Panc1 (cell line): ENCODE measurements at regions not wholly inside any gene's neighbourhood (a gene's known extent, or its start where the extent isn't known, plus 50 kb on each side); places are given as distances from the start of the nearest gene placed in this dataset.

Source experiments
- ATAC-seq: fragments of 200-7000 bp; cut with Tn5 transposase; 2 replicates; pipeline ENCODE4 v1.9.1; 2020; ENCODE audit warnings: mild to moderate bottlenecking, moderate library complexity
- BruUV-seq: library from RNA; stranded (reverse); fragments of 400-500 nt; replicated peaks from 2 replicates; lab custom pipeline; 2021; lab: Mats Ljungman, UMichigan
- CTCF ChIA-PET: fragments of 300-600 bp; sonication (Branson Sonifier 250); formaldehyde crosslinking; loops from one replicate; lab custom pipeline; 2022; ENCODE audit warnings: antibody characterized with exemption; lab: Charles Lee
- POLR2A ChIA-PET: fragments of 300-600 bp; sonication (Branson Sonifier 250); formaldehyde crosslinking; loops from one replicate; lab custom pipeline; 2022; ENCODE audit warnings: antibody characterized with exemption; lab: Charles Lee
- DNase-seq: peaks from one replicate; pipeline ENCODE4 v3.0.0-alpha.2; 2010; ENCODE audit warnings: low read depth, low spot score
- H3K27ac ChIP-seq: 2 replicates; pipeline ENCODE4 v1.5.1; 2011; ENCODE audit warnings: mild to moderate bottlenecking, low read length, inconsistent platforms
- H3K27me3 ChIP-seq: fragments of 200-500 bp; sonication (Bioruptor generic); 2 replicates; pipeline ENCODE4 v1.6.0; 2014; ENCODE audit warnings: low read length, inconsistent platforms; ENCODE audit not compliant: control insufficient read depth, insufficient read depth
- H3K36me3 ChIP-seq: fragments of 200-500 bp; sonication (Bioruptor generic); 2 replicates; pipeline ENCODE4 v1.5.1; 2014; ENCODE audit warnings: inconsistent platforms, mild to moderate bottlenecking, low read length, moderate library complexity; ENCODE audit not compliant: control insufficient read depth, insufficient read depth
- H3K4me1 ChIP-seq: 2 replicates; pipeline ENCODE4 v1.5.1; 2011; ENCODE audit warnings: inconsistent platforms, mild to moderate bottlenecking, low read length, moderate library complexity; ENCODE audit not compliant: control insufficient read depth, insufficient read depth
- H3K4me3 ChIP-seq, 2 experiments: 2 replicates each; pipeline ENCODE4 v1.5.1; 2011 to 2012; ENCODE audit warnings: low read depth in 2 of 2, low read length in 2 of 2, mild to moderate bottlenecking in 2 of 2, inconsistent platforms in 1 of 2, moderate library complexity in 1 of 2
- H3K9me3 ChIP-seq: fragments of 200-500 bp; sonication (Bioruptor generic); 2 replicates; pipeline ENCODE4 v1.5.1; 2014; ENCODE audit warnings: low read depth, mild to moderate bottlenecking, inconsistent platforms, low read length, moderate library complexity; ENCODE audit not compliant: control insufficient read depth, insufficient read depth
- CTCF ChIP-seq: fragments of 450-650 bp; IDR thresholded peaks from 2 replicates; pipeline ENCODE4 v1.5.1; 2017; ENCODE audit warnings: mild to moderate bottlenecking
- POLR2AphosphoS5 ChIP-seq: IDR thresholded peaks from 2 replicates; pipeline ENCODE4 v1.6.1; 2012; ENCODE audit warnings: mild to moderate bottlenecking, low read depth, low read length, moderate library complexity
- REST ChIP-seq, 2 experiments: IDR thresholded peaks; 2 replicates each; pipeline ENCODE4 v1.6.1; 2011 to 2012; ENCODE audit warnings: low read depth in 2 of 2, control low read depth in 1 of 2, low read length in 1 of 2, mild to moderate bottlenecking in 1 of 2, moderate library complexity in 1 of 2; ENCODE audit not compliant: insufficient read depth in 1 of 2
- SIN3A ChIP-seq: IDR thresholded peaks from 2 replicates; pipeline ENCODE4 v1.6.1; 2012; ENCODE audit warnings: low read depth, mild to moderate bottlenecking, low read length, moderate library complexity, borderline replicate concordance; ENCODE audit not compliant: insufficient read depth
- TCF7L2 ChIP-seq: IDR thresholded peaks from 2 replicates; pipeline ENCODE4 v1.6.1; 2011; ENCODE audit warnings: mild to moderate bottlenecking, low read depth, low read length, inconsistent platforms
- in situ Hi-C: cut with HindIII; loops from 2 replicates; pipeline ENCODE4 v1.10.0; 2016; ENCODE audit warnings: low sequenced_read_pairs, low pct_unique_long_range_greater_than_20kb
- intact Hi-C: fragments of 100-400 bp; cut with micrococcal nuclease; formaldehyde crosslinking; loops from one replicate; pipeline ENCODE4 v1.10.0; 2022; ENCODE audit not compliant: unreplicated experiment

GRCh38 chr18:73943763-73944162, 203.9 kb downstream of the FBXO15 start:
- intact Hi-C loops: no loop called here
- CTCF ChIA-PET: no interaction called here
- no peaks in the 10 kb centered on the region for H3K36me3 ChIP-seq
- TF ChIP-seq POLR2AphosphoS5 (no peak), REST (IDR thresholded peaks at IDR 0.05; ENCODE audit: insufficient read depth in 1 of 2, low read depth in 2 of 2, low read length in 1 of 2) (no peak), SIN3A (no peak), CTCF (no peak), TCF7L2 (no peak)
- POLR2A ChIA-PET: no interaction called here
- ATAC-seq: no peak
- no peak overlapping the region for H3K27ac ChIP-seq
- in situ Hi-C loops: no loop called here
- peaks cover 5% of the 10 kb centered on the region; the same call in 1 of the 2 replicates for H3K27me3 ChIP-seq
- no peak for DNase-seq
- no peak overlapping the region for H3K4me3 ChIP-seq
- BruUV-seq: no TSS peak
- H3K9me3 ChIP-seq: no peaks in the 10 kb centered on the region
- no peaks in the 10 kb centered on the region; the same call in none of the 2 replicates for H3K4me1 ChIP-seq

- in situ Hi-C loops: no loop called here
- Histone ChIP-seq H3K4me1 (no peaks in the 10 kb centered on the region; the same call in none of the 2 replicates), H3K4me3 (no peak overlapping the region), H3K27ac (no peak overlapping the region), H3K36me3 (no peaks in the 10 kb centered on the region), H3K27me3 (peaks cover 6% of the 10 kb centered on the region), H3K9me3 (no peaks in the 10 kb centered on the region)
- CTCF ChIA-PET: no interaction called here
- intact Hi-C loops: no loop called here
- POLR2A ChIA-PET: no interaction called here
- DNase-seq (no peak), ATAC-seq (no peak)
- no TSS peak for BruUV-seq
- TF ChIP-seq REST (IDR thresholded peaks at IDR 0.05; ENCODE audit: insufficient read depth in 1 of 2, low read depth in 2 of 2, low read length in 1 of 2): no peak
- no peak for TF ChIP-seq TCF7L2
- no peak for TF ChIP-seq CTCF
- TF ChIP-seq POLR2AphosphoS5: no peak
- no peak for TF ChIP-seq SIN3A
Measured at GRCh38 chr18:73942956-73943355, 204.7 kb downstream of the FBXO15 start.
